SH-SY5Y (cell line): ENCODE measurements at regions not wholly inside any gene's neighbourhood (a gene's known extent, or its start where the extent isn't known, plus 50 kb on each side); places are given as distances from the start of the nearest gene placed in this dataset.

Source experiments
- GATA2 ChIP-seq: IDR thresholded peaks from 2 replicates; pipeline ENCODE4 v1.6.1; 2011; ENCODE audit warnings: mild to moderate bottlenecking, low read depth, low read length
- GATA3 ChIP-seq: IDR thresholded peaks from 2 replicates; pipeline ENCODE4 v1.6.1; 2011; ENCODE audit warnings: low read depth, mild to moderate bottlenecking, low read length, moderate library complexity

GRCh38 chr6:164991573-164991972 lies 317.8 kb downstream of the C6orf118 start:
- no peak for TF ChIP-seq GATA2
- no peak for TF ChIP-seq GATA3
